ENCODE measurements at regions not wholly inside any gene's neighbourhood (a gene's known extent, or its start where the extent isn't known, plus 50 kb on each side); places are given as distances from the start of the nearest gene placed in this dataset.

DNA sequence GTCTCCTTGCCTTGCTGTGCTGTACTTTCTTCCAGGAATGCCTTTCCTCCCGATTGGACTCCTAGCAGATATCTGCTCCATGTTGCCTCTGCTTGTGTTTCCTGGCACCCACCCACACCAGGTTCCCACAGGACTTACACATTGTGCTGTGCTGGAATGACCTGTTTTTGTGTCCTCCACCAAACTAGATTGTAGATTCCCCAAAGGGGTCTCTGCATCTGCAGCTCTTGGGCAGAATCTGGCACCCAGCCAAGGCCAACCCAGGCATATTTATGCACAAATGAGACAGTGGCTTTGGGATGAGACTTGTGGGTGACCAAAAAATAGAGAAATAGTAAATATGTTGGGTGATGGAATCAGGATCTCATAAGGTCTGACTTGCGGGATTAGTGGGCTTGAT lies 278.2 kb downstream of the RRAGC start:
- Histone ChIP-seq H4K20me1 (ENCODE audit: control insufficient read depth, extremely low read depth, insufficient read depth, low read length) (no peaks in the 10 kb centered on the region), H3K4me1 (ENCODE audit: control insufficient read depth, extremely low read depth, insufficient read depth, low read length) (no peaks in the 10 kb centered on the region), H3K4me2 (ENCODE audit: extremely low read depth, insufficient read depth, low read length) (no peak overlapping the region), H3K9ac (ENCODE audit: insufficient read depth, low read length) (no peak overlapping the region), H3K79me2 (ENCODE audit: control insufficient read depth, insufficient read depth, low read length) (no peaks in the 10 kb centered on the region), H3K27me3 (ENCODE audit: control insufficient read depth, insufficient read depth, low read length) (no peaks in the 10 kb centered on the region), H3K36me3 (ENCODE audit: control insufficient read depth, insufficient read depth, low read length) (no peaks in the 10 kb centered on the region), H2AFZ (ENCODE audit: low read length) (no peak overlapping the region), H3K9me3 (ENCODE audit: control insufficient read depth, insufficient read depth, low read depth, low read length) (no peaks in the 10 kb centered on the region), H3K27ac (ENCODE audit: insufficient read depth, low read length) (no peak overlapping the region), H3K4me3 (replicated peaks in 1 of 4; ENCODE audit: control extremely low read depth in 1 of 4, insufficient read depth in 1 of 4, low read depth in 3 of 4, low read length in 4 of 4) (no peak overlapping the region)
- no peak for DNase-seq (ENCODE audit: low read depth in 2 of 2)
- TF ChIP-seq EZH2 (IDR thresholded peaks at IDR 0.05; ENCODE audit: low read length, missing control alignments) = no peak
- TF ChIP-seq, protein P1, sequence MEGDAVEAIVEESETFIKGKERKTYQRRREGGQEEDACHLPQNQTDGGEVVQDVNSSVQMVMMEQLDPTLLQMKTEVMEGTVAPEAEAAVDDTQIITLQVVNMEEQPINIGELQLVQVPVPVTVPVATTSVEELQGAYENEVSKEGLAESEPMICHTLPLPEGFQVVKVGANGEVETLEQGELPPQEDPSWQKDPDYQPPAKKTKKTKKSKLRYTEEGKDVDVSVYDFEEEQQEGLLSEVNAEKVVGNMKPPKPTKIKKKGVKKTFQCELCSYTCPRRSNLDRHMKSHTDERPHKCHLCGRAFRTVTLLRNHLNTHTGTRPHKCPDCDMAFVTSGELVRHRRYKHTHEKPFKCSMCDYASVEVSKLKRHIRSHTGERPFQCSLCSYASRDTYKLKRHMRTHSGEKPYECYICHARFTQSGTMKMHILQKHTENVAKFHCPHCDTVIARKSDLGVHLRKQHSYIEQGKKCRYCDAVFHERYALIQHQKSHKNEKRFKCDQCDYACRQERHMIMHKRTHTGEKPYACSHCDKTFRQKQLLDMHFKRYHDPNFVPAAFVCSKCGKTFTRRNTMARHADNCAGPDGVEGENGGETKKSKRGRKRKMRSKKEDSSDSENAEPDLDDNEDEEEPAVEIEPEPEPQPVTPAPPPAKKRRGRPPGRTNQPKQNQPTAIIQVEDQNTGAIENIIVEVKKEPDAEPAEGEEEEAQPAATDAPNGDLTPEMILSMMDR (conservative IDR thresholded peaks at IDR 0.05 in 1 of 2, IDR thresholded peaks at IDR 0.05 in 1 of 2; ENCODE audit: low read depth in 1 of 2, low read length in 2 of 2) = no peak

DNA sequence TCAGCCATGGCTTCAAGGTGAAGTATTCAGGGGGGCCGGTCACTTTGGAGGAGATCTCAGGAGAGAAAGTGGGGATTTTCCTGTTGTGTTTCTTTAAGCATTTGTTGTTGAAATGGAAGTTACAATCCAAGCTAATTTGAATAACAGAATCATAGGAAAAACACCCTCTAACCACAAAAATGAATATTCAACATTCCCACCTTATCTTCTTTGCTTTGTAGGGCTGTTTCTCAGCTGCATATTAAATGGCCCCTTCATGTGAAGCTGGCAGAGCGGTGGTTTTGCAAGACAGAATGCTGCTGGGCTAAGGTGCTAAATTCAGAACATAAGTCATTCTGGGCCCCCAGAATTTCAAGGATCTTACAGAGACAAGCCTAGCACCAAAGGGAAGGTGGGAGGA lies 279.0 kb downstream of the RRAGC start:
- Histone ChIP-seq H3K79me2 (ENCODE audit: control insufficient read depth, insufficient read depth, low read length) (no peaks in the 10 kb centered on the region), H3K9ac (ENCODE audit: insufficient read depth, low read length) (no peak overlapping the region), H3K4me2 (ENCODE audit: extremely low read depth, insufficient read depth, low read length) (no peak overlapping the region), H3K27ac (ENCODE audit: insufficient read depth, low read length) (no peak overlapping the region), H3K4me3 (replicated peaks in 1 of 4; ENCODE audit: control extremely low read depth in 1 of 4, insufficient read depth in 1 of 4, low read depth in 3 of 4, low read length in 4 of 4) (no peak overlapping the region), H3K9me3 (ENCODE audit: control insufficient read depth, insufficient read depth, low read depth, low read length) (no peaks in the 10 kb centered on the region), H4K20me1 (ENCODE audit: control insufficient read depth, extremely low read depth, insufficient read depth, low read length) (no peaks in the 10 kb centered on the region), H3K27me3 (ENCODE audit: control insufficient read depth, insufficient read depth, low read length) (no peaks in the 10 kb centered on the region), H3K4me1 (ENCODE audit: control insufficient read depth, extremely low read depth, insufficient read depth, low read length) (no peaks in the 10 kb centered on the region), H3K36me3 (ENCODE audit: control insufficient read depth, insufficient read depth, low read length) (no peaks in the 10 kb centered on the region), H2AFZ (ENCODE audit: low read length) (no peak overlapping the region)
- DNase-seq (ENCODE audit: low read depth in 2 of 2) = peak in 1 of 2 donors; percentile 63
- TF ChIP-seq EZH2 (IDR thresholded peaks at IDR 0.05; ENCODE audit: low read length, missing control alignments) = no peak
- TF ChIP-seq, protein P1 (conservative IDR thresholded peaks at IDR 0.05 in 1 of 2, IDR thresholded peaks at IDR 0.05 in 1 of 2; ENCODE audit: low read depth in 1 of 2, low read length in 2 of 2) = no peak

DNA sequence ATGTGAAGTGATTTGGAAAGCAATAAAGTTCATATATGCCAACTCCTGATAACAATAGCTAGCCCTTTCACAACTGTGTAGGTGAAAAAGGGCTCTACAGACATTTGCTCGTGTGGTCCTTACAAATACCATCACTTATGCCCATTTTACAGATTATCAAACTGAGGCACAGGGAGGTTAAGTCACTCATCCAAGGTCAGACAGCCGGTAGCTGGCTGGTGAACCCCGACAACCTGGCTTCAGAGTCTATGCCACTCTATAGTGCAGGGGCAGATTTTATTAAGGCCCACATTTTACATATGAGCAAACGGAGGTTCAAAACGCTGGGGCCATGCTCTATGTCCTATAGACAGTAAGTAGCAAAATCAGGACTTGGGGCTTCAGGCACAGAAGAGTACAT lies 280.5 kb downstream of the RRAGC start:
- Histone ChIP-seq H3K4me1 (ENCODE audit: control insufficient read depth, extremely low read depth, insufficient read depth, low read length) (no peaks in the 10 kb centered on the region), H3K79me2 (ENCODE audit: control insufficient read depth, insufficient read depth, low read length) (no peaks in the 10 kb centered on the region), H3K4me3 (replicated peaks in 1 of 4; ENCODE audit: control extremely low read depth in 1 of 4, insufficient read depth in 1 of 4, low read depth in 3 of 4, low read length in 4 of 4) (no peak overlapping the region), H3K9me3 (ENCODE audit: control insufficient read depth, insufficient read depth, low read depth, low read length) (no peaks in the 10 kb centered on the region), H3K9ac (ENCODE audit: insufficient read depth, low read length) (no peak overlapping the region), H2AFZ (ENCODE audit: low read length) (no peak overlapping the region), H4K20me1 (ENCODE audit: control insufficient read depth, extremely low read depth, insufficient read depth, low read length) (no peaks in the 10 kb centered on the region), H3K36me3 (ENCODE audit: control insufficient read depth, insufficient read depth, low read length) (no peaks in the 10 kb centered on the region), H3K27me3 (ENCODE audit: control insufficient read depth, insufficient read depth, low read length) (no peaks in the 10 kb centered on the region), H3K27ac (ENCODE audit: insufficient read depth, low read length) (no peak overlapping the region), H3K4me2 (ENCODE audit: extremely low read depth, insufficient read depth, low read length) (no peak overlapping the region)
- DNase-seq (ENCODE audit: low read depth in 2 of 2) = no peak
- TF ChIP-seq EZH2 (IDR thresholded peaks at IDR 0.05; ENCODE audit: low read length, missing control alignments) = no peak
- TF ChIP-seq, protein P1 (conservative IDR thresholded peaks at IDR 0.05 in 1 of 2, IDR thresholded peaks at IDR 0.05 in 1 of 2; ENCODE audit: low read depth in 1 of 2, low read length in 2 of 2) = no peak

Data from fibroblast of lung (primary cell).